ENCODE measurements at regions not wholly inside any gene's neighbourhood (a gene's known extent, or its start where the extent isn't known, plus 50 kb on each side); places are given as distances from the start of the nearest gene placed in this dataset.

DNA sequence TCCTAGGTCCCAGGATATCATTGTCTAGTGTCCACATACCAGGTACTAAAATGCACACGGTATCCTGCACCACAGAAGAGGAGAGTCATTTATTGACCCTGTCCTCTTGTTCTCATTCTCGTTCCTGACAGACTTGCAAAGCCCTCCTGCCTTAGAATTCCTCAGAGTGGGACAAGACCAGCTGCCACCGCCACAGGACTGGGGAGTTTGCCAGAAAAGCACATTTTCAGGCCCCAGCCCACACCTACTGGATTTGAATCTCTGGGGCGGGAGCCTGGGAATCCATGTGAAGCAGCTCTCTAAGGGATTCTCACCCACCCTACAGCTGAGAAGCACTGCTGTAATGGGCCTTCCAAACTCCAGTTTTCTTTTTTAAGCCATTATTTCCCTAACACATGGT, 68.0 kb upstream of the FANCC start:
- TF ChIP-seq POLR2A (IDR thresholded peaks at IDR 0.05), result no peak
- TF ChIP-seq, protein P1, sequence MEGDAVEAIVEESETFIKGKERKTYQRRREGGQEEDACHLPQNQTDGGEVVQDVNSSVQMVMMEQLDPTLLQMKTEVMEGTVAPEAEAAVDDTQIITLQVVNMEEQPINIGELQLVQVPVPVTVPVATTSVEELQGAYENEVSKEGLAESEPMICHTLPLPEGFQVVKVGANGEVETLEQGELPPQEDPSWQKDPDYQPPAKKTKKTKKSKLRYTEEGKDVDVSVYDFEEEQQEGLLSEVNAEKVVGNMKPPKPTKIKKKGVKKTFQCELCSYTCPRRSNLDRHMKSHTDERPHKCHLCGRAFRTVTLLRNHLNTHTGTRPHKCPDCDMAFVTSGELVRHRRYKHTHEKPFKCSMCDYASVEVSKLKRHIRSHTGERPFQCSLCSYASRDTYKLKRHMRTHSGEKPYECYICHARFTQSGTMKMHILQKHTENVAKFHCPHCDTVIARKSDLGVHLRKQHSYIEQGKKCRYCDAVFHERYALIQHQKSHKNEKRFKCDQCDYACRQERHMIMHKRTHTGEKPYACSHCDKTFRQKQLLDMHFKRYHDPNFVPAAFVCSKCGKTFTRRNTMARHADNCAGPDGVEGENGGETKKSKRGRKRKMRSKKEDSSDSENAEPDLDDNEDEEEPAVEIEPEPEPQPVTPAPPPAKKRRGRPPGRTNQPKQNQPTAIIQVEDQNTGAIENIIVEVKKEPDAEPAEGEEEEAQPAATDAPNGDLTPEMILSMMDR (IDR thresholded peaks at IDR 0.05), result no peak
